SIG-M5 treated with dmso at 0.1 percent for 504 hours (cell line): ENCODE measurements at regions not wholly inside any gene's neighbourhood (a gene's known extent, or its start where the extent isn't known, plus 50 kb on each side); places are given as distances from the start of the nearest gene placed in this dataset.

Source experiments
- DNase-seq: peaks from one replicate; lab custom pipeline; 2025; ENCODE audit not compliant: unreplicated experiment; lab: John Stamatoyannopoulos, UW

DNA sequence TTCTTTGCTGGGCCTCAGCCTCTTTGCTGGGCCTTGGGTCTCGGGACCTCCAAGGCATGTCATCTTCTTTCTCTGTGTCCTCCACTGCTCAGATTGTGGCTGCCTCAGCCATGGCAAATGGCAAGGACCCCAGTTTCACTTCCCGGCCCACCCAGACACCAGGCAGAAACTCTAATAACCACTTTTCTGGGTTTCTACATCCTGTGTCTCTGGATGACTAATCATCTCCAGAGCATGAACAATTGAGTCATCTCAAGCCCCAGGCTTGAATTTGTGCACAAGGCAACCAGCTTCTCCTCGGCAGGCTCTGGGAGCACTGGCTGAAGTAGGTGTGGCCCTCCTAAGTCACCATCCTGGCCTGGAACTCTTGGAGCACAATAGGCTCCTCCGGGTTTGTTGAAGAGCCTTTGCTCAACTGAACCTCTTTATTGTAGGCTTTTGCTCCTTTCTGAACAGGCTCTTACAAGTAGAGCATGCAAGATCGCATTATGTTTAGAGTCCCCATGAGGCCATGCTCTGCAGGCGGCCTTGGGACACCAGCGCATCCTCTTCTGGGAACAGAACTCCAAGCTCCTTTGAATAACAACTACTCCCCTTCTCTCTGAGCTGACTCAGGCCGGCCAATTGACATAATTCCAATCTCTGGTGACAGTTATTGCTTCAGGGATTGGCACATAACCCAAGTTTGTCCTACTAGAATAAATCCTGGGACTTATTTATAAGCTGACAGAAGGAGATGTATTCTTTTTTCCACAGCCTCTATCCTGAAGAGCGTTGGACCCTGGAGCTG is 218.1 kb downstream of the WDR11 start:
- DNase-seq = peak; percentile 90

- peak; percentile 72 for DNase-seq
Measured at GRCh38 chr10:121070275-121071070, 219.3 kb downstream of the WDR11 start.

DNA sequence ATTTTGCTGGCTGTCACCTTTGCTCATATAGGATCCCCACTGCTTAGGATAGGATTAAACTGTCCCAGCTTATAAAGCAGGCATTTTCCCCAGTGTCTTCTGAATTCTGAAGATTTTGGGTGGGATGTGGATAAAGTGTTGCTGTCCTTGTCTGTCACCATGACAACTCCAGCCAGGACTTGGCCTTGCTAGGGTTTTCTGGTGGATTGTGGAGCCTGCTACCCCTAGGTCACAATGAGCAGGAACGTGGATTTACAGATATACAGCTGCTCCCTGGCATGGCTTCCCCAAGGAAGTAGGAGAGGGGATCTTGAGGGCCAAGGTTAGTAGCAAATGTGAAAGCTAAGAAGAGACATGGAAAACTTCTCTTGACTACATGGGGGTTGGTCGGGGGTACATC is 220.7 kb downstream of the WDR11 start:
- no peak for DNase-seq

DNA sequence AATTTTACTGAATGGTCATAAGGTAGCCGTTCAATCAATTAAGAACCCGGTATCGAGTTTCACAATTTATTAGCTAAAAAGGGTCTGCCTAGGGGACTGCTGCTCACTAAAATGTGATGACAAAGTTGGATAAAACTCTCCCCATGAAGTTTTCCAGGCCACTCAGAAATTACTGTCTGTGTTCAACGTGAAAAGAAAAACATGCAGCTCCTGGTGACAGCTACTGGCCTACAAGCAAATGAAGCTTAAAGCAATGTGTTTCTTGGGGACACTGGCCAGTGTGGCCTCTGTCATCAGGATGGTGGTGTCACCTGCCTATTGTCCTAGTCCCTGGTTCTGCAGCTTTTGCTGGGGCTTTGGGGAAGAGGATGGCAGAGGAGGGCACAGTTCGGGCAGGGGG is 222.6 kb downstream of the WDR11 start:
- DNase-seq = no peak

DNA sequence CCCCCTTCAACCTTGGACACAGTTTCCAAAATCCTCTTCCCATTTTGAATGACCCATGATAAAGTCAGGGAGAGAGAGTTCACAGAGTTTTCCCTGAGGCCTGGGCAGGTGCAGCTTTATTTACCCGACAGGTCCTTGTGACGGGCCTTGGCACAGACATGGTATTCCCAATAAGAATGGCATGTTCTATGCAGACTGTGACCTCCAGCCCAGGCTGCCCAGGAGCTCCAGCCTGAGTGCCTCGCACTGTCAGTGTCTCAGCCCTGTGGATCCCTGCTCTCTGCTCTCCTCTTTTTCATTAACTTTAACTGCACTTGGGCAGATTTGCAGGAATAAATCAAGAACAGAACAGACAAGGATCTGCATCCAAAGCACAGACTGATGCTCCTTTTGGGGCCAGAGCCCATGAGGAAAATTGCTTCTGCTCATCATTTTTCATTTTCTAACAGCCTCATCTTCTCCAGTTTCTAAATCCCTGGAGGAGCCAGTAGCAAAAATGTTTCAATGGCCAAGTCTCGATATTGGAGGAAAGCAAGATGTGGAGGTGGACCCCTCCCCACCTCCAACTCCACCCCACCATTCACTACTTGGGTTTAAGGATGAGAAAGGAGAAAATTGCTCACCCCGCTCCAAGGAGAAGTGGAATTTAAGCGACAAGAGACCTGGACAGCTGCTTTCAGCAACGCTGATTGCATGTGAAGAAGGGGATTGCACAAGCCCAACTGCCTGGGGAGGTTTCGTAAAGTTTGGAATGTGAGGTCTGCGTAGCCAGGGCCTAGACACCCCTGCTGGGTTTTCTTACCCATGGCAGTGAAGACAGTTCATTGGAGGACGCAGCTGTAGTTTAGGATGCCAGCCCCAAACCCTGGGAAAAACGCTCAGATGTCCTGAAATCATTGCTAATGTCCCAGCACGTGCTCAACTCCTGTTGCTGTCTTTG is 225.9 kb downstream of the WDR11 start:
- DNase-seq = peak; percentile 78

DNA sequence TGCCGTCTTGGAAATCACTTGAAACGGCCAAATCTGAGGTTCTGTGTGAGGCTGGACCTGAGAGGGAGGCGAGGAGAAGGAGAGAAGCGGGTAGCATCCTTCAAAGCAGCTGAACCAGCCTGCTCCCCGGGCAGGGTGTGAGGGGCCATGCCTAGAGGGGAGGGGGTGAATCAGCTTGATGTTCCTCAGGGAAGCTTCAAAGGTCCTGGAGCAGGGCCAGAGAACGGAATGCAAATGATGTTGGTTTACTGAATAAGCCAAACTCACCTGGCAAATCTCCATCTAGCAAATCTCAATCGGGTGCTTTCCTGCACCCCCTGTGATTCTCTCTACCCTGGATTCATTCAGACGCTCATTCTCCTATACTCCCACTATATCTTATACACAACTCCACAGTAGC is 226.9 kb downstream of the WDR11 start:
- DNase-seq = no peak

DNA sequence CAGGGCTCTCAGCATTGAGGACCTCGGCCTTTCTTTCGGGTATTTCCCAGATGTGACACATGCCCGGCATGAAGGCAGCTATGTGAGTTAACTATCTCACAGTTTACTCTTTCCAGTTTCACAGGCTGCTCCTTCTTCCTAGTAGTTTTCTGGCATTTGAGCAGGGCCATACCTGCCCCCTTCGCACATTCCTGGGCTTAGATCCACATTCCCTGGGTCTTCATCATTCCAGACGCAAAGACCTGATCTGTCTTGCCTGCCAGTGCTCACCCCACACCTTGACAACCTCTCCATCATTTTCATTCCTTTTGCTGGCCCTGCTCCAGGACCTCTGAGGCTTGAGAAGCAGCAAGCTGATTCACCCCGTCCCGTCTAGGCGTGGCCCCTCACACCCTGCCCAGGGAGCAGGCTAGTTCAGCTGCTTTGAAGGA is 227.5 kb downstream of the WDR11 start:
- no peak for DNase-seq

- DNase-seq = no peak
Measured at GRCh38 chr10:121079226-121079625, 228.1 kb downstream of the WDR11 start.

- peak; percentile 40 for DNase-seq
Measured at GRCh38 chr10:121080281-121080891, 229.2 kb downstream of the WDR11 start.

GRCh38 chr10:121081306-121081705 is 230.1 kb downstream of the WDR11 start:
- no peak for DNase-seq

- DNase-seq = no peak
Measured at GRCh38 chr10:121082984-121083383, 231.8 kb downstream of the WDR11 start.

DNA sequence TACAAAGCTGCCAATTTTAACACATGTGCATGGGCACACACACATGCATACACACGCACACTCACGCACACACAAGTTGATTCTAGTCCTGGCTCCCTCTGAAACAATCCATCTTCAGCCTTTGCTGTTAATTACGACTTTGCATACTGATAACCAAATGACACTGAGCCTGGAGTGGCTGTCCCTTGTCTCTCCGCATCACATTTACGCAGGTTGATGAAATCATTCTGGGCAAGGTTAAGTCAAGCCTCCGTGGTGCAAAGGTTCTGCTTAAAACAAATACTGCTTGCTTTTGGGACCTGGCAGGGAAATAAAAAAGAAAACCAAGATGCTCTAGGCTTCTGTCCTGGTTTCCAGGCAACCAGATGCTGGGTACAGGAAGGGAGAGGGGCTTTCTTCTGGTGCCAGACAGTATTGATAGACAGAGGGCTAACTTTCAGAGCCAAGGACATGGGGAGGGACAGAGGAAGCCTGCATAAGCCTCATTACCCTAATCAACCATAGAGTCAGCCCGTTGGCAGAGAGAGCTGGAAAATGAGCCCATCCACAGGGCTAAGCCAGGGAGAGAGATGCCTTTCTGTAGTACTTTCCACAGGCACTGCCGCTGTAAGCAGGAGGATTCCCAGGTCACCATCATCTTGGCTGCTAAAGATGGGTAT is 233.0 kb downstream of the WDR11 start:
- no peak for DNase-seq

DNA sequence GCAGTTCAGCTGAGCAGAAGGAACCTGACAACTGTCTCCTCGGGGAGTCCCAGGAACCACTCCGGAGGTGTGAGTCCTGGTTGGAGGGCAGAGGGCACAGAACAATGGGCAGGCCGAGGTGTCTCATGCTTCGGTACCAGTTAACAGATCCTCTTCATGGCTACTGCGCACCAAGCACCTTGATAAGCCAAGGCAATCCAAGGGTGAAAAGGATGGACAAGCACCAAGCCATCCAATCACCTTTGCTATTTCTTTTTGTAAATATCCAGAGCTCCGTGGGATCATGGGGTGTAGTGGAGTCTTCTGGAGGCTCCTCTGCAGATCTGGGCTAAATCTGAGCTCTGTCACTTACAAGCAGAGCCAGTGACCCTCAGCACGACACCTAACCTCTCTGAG is 233.5 kb downstream of the WDR11 start:
- no peak for DNase-seq

DNA sequence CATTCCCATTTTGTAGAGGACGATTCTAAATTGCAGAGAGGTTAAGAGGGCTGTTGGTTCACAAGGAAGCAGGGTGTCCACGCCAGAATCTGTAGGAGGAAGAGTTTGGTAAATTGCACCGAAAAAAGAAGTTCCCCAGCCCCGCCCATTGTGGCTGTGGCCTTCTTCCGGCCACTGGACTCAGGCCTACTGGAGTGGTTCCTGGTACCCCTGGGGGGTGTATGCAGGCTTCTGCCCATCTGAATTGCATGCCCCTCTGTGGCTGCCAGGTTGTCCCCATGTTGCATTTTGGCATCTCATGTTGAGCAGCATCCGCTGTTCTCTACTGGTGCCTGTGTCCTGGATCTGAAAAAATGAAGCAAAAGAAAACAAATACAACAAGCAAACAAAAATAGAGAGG is 234.2 kb downstream of the WDR11 start:
- no peak for DNase-seq

GRCh38 chr10:121087129-121087528 is 236.0 kb downstream of the WDR11 start:
- DNase-seq = no peak

GRCh38 chr10:121087688-121088087 is 236.5 kb downstream of the WDR11 start:
- DNase-seq = no peak

GRCh38 chr10:121088524-121088923 is 237.4 kb downstream of the WDR11 start:
- DNase-seq = peak; percentile 27

DNA sequence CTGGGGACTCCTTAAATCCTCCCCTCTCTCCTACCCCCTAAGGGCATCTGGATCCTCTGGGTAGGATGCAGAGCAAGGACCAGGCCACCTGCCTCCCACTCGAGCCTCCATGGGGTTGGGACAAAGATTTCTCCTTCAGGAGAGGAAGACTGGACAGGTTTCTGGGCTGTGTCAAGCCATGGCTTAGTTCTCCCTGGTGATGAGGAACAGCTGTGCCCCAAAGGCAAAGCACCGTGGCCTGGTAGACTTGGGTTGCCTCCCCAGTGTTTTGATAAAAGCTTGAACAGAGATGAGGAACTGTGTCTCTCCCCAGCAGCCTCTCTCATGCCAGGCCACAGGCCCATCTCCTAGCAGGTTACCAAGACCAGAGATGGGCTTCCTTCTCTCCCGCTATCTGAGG is 238.3 kb downstream of the WDR11 start:
- no peak for DNase-seq

GRCh38 chr10:121091961-121092719 is 241.0 kb downstream of the WDR11 start:
- no peak for DNase-seq

DNA sequence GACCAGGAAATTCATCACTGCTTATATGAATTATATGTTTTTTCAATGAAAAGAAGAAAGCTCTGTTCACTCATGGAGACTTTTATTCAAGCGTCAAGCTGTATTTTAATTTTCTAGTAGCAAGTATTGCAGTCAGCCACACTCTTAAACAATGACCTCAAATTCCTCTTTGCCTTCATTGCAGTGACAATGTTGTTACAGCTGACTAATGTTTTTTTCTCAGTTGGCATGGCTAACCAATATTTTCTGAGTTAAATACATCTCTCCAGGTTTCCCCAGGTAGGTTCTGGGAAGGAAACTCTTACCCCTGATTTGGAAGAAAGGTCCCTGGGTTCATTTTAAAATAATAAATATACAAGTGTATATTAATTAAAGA is 241.5 kb downstream of the WDR11 start:
- DNase-seq = no peak
